ENCODE measurements at regions not wholly inside any gene's neighbourhood (a gene's known extent, or its start where the extent isn't known, plus 50 kb on each side); places are given as distances from the start of the nearest gene placed in this dataset.

- no peak overlapping the region for H3K4me3 ChIP-seq (ENCODE audit: low read depth, low read length)
- TF ChIP-seq CTCF (IDR thresholded peaks at IDR 0.05; ENCODE audit: insufficient read depth, low read length) = no peak
- no peak for DNase-seq (ENCODE audit: low read depth)
These were observed 58.0 kb upstream of the CCSER1 start for GRCh38 chr4:90069151-90069550.

GRCh38 chr4:90071289-90072235 lies 55.6 kb upstream of the CCSER1 start:
- H3K4me3 ChIP-seq (ENCODE audit: low read depth, low read length) = no peak overlapping the region
- DNase-seq (ENCODE audit: low read depth) = no peak
- no peak for TF ChIP-seq CTCF (IDR thresholded peaks at IDR 0.05; ENCODE audit: insufficient read depth, low read length)

- no peak overlapping the region for H3K4me3 ChIP-seq (ENCODE audit: low read depth, low read length)
- TF ChIP-seq CTCF (IDR thresholded peaks at IDR 0.05; ENCODE audit: insufficient read depth, low read length) = no peak
- DNase-seq (ENCODE audit: low read depth) = no peak
These were observed 52.8 kb upstream of the CCSER1 start for GRCh38 chr4:90074322-90074886.

All from fibroblast of the aortic adventitia (primary cell).